Mesothelial cell of epicardium (in vitro differentiated cells): ENCODE measurements at regions not wholly inside any gene's neighbourhood (a gene's known extent, or its start where the extent isn't known, plus 50 kb on each side); places are given as distances from the start of the nearest gene placed in this dataset.
A peak's percentile ranks its signal among the peaks of the same experiment; 100 is the strongest.

Experiments used
- DNase-seq, 2 experiments: peaks; one replicate each; pipeline ENCODE4 v3.0.0; 2021; ENCODE audit warnings: low spot score in 2 of 2; ENCODE audit not compliant: unreplicated experiment in 2 of 2
- H3K27ac Mint-ChIP-seq: 2 replicates; pipeline ENCODE4 v1.8.0; 2021; ENCODE audit warnings: mixed read lengths
- H3K27me3 Mint-ChIP-seq: 2 replicates; pipeline ENCODE4 v1.8.0; 2021; ENCODE audit warnings: low read depth, mixed read lengths
- H3K36me3 Mint-ChIP-seq: 2 replicates; pipeline ENCODE4 v1.8.0; 2021; ENCODE audit warnings: mixed read lengths
- H3K4me1 Mint-ChIP-seq: 2 replicates; pipeline ENCODE4 v1.8.0; 2021; ENCODE audit warnings: mixed read lengths
- H3K4me3 Mint-ChIP-seq: 2 replicates; pipeline ENCODE4 v1.8.0; 2021; ENCODE audit warnings: mild to moderate bottlenecking, moderate library complexity, mixed read lengths
- H3K9me3 Mint-ChIP-seq: 2 replicates; pipeline ENCODE4 v1.8.0; 2021; ENCODE audit warnings: mixed read lengths
- TF ChIP-seq, protein P1 (sequence below): fragments of 200-600 bp; sonication (generic); IDR thresholded peaks from one replicate; pipeline ENCODE4 v1.5.0; 2021; ENCODE audit warnings: antibody characterized with exemption; ENCODE audit not compliant: unreplicated experiment

DNA sequence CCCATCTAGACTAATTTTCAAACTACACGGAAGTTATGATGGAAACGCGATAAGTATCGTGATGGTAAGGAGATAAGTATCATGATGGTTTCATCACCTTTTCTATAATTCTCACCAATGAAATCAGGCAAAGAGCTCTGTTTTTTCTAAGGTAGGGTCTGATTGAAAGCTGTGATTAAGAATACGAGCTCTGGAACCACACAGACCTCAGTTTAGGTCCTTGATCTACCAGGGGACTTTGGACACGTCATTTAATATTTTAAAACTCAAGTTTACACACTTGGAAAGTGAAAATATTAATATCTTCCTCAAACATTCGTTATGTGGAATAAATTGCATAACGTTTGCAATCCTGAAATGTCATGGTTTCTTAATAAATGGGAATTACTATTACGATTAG is 538.2 kb upstream of the CELF2 start:
- H3K4me1 Mint-ChIP-seq: peaks cover 50% of the 10 kb centered on the region
- H3K27ac Mint-ChIP-seq: no peak overlapping the region

DNA sequence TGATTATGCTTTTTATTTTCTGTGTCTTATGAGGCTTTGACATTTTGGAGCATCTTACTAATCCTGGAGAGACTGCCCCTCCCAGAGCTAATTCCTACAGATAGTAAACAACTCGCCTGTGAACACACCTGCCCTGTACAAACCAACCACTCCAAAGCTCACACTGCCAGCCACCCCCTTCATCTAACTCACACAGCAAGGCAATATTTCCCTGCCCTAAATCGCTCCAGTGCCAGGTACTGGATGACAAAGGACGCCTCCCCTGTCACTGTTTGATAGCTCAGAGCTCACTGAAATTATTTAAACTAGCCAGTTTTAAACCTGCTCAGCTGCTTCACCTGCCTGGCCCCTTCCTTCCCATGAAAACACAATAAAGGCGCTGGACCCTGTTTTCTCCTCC is 535.1 kb upstream of the CELF2 start:
- TF ChIP-seq, protein P1, sequence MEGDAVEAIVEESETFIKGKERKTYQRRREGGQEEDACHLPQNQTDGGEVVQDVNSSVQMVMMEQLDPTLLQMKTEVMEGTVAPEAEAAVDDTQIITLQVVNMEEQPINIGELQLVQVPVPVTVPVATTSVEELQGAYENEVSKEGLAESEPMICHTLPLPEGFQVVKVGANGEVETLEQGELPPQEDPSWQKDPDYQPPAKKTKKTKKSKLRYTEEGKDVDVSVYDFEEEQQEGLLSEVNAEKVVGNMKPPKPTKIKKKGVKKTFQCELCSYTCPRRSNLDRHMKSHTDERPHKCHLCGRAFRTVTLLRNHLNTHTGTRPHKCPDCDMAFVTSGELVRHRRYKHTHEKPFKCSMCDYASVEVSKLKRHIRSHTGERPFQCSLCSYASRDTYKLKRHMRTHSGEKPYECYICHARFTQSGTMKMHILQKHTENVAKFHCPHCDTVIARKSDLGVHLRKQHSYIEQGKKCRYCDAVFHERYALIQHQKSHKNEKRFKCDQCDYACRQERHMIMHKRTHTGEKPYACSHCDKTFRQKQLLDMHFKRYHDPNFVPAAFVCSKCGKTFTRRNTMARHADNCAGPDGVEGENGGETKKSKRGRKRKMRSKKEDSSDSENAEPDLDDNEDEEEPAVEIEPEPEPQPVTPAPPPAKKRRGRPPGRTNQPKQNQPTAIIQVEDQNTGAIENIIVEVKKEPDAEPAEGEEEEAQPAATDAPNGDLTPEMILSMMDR: no peak
- H3K9me3 Mint-ChIP-seq: peaks cover 7% of the 10 kb centered on the region
- H3K27me3 Mint-ChIP-seq: no peaks in the 10 kb centered on the region
- H3K27ac Mint-ChIP-seq: peak overlapping the region; percentile 80
- no peak for DNase-seq
- H3K4me3 Mint-ChIP-seq: no peak overlapping the region
- H3K4me1 Mint-ChIP-seq: peaks cover 32% of the 10 kb centered on the region
- H3K36me3 Mint-ChIP-seq: no peaks in the 10 kb centered on the region

More for the DNA sequence above, 538.2 kb upstream of the CELF2 start:
- Mint-ChIP-seq H3K9me3 (peaks cover 14% of the 10 kb centered on the region), H3K36me3 (no peaks in the 10 kb centered on the region), H3K4me3 (no peak overlapping the region), H3K27me3 (no peaks in the 10 kb centered on the region)
- DNase-seq: no peak
- TF ChIP-seq, protein P1: no peak

DNA sequence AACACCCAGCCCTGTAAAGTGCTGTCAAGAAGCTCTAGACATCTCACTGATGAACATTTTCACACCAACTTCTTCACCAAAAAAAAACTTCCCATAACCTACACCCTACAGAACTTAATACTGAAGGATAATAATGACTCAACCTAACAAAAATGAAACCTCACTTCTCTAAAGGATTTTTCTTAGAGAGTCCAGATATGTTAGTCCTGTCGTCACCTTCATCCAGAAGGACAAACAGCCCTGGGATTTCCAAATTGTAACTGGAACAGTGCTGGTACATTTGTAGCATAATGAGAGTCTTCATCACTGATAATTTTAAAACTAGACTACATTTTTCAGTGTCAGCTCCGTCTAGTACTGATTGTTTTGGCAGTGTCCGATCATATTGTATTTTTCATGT is 528.6 kb upstream of the CELF2 start:
- H3K36me3 Mint-ChIP-seq: no peaks in the 10 kb centered on the region
- no peaks in the 10 kb centered on the region for H3K9me3 Mint-ChIP-seq
- TF ChIP-seq, protein P1: no peak
- H3K4me1 Mint-ChIP-seq: peaks cover 6% of the 10 kb centered on the region
- no peaks in the 10 kb centered on the region for H3K27me3 Mint-ChIP-seq
- DNase-seq: no peak
- H3K4me3 Mint-ChIP-seq: no peak overlapping the region
- no peak overlapping the region for H3K27ac Mint-ChIP-seq

DNA sequence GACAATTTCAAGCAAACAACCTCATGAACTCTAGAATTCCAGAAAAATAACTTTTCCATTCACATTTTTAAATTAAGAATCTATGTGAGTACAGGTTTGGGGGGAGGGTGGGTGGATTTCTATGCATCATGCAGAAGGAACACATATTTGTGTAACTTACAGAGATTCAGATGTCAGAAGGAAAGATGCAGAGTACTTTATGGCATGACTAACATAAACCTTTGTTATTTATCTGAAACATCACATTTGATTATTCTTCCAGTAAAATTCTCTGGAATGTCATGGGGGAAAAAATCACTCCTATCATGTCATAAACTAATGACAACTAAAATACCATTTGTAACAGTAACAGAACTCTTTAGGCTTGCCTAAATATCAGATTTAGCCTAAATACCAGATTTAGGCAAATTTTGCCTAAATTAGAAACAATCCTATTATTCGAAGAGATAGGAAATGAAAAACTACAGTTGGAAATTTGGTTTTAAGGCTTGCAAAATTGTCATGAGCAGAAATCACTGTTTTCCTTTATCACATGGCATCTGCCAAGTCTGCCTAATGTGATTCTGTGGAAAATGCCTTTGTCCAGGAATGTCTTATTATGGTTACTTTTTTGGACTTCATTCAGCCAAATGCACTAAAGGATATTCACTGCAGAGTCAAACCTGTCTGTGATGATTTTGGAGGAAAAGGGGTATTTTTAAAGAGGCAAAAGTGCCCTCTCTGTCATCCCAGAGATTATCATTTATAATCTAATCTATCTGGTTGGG is 527.7 kb upstream of the CELF2 start:
- TF ChIP-seq, protein P1: no peak
- DNase-seq: no peak
- no peaks in the 10 kb centered on the region for H3K9me3 Mint-ChIP-seq
- H3K36me3 Mint-ChIP-seq: no peaks in the 10 kb centered on the region
- H3K27me3 Mint-ChIP-seq: no peaks in the 10 kb centered on the region
- H3K4me3 Mint-ChIP-seq: no peak overlapping the region
- no peak overlapping the region for H3K27ac Mint-ChIP-seq
- H3K4me1 Mint-ChIP-seq: peaks cover 6% of the 10 kb centered on the region

DNA sequence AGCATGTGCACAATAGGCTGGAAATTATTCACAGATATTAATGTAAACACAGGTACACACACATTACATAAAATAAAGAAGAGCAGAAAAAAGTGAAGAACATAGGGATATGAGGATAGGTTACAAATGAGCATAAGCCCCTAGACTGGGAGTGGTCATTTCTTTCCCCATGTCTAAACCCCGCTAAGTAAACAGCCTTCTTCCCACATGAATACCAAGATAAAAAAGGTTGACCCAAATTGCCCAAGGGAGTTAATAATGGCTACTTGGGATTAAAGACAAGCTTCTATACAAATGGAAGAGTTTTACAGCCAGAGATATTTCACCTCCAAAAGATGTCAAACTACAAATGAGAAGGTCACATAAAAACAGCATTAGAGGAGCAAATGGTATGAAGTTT is 527.1 kb upstream of the CELF2 start:
- Mint-ChIP-seq H3K36me3 (no peaks in the 10 kb centered on the region), H3K4me3 (no peak overlapping the region), H3K9me3 (no peaks in the 10 kb centered on the region), H3K4me1 (peaks cover 6% of the 10 kb centered on the region), H3K27me3 (no peaks in the 10 kb centered on the region), H3K27ac (no peak overlapping the region)
- TF ChIP-seq, protein P1: no peak
- DNase-seq: no peak
